ENCODE measurements at regions not wholly inside any gene's neighbourhood (a gene's known extent, or its start where the extent isn't known, plus 50 kb on each side); places are given as distances from the start of the nearest gene placed in this dataset.

GRCh38 chr10:130777507-130778165 lies 533.9 kb downstream of the TCERG1L start:
- TF ChIP-seq CTCF (IDR thresholded peaks at IDR 0.05) (no peak), POLR2A (IDR thresholded peaks at IDR 0.05) (no peak)
